ENCODE measurements at regions not wholly inside any gene's neighbourhood (a gene's known extent, or its start where the extent isn't known, plus 50 kb on each side); places are given as distances from the start of the nearest gene placed in this dataset.

- peak in 1 of 10 donors; percentile 9 for DNase-seq
- intact Hi-C loops (cut with DNase I) = no loop called here
These were observed 369.1 kb downstream of the EIPR1 start for GRCh38 chr2:3008561-3008960.

GRCh38 chr2:3007135-3007534, 370.5 kb downstream of the EIPR1 start:
- peak in 1 of 10 donors; percentile 8 for DNase-seq
- intact Hi-C loops (cut with DNase I) = no loop called here

- intact Hi-C loops (cut with DNase I) = no loop called here
- DNase-seq = peak in 1 of 10 donors; percentile 63
These were observed 371.6 kb downstream of the EIPR1 start for GRCh38 chr2:3005859-3006501.

GRCh38 chr2:3001615-3002560, 375.7 kb downstream of the EIPR1 start:
- peak in 1 of 10 donors; percentile 20 for DNase-seq
- intact Hi-C loops (cut with DNase I) = loop anchor here (1.0 kb wide), 1 partner anchor 301 kb away; no protein-coding TSS in a partner anchor

GRCh38 chr2:3000968-3001367, 376.6 kb downstream of the EIPR1 start:
- DNase-seq = no peak
- intact Hi-C loops (cut with DNase I) = loop anchor here (1.0 kb wide), 1 partner anchor 302 kb away; no protein-coding TSS in a partner anchor

GRCh38 chr2:3000125-3000524, 377.5 kb downstream of the EIPR1 start:
- intact Hi-C loops (cut with DNase I) = no loop called here
- no peak for DNase-seq

- no peak for DNase-seq
- intact Hi-C loops (cut with DNase I) = no loop called here
These were observed 378.6 kb downstream of the EIPR1 start for GRCh38 chr2:2998971-2999370.

- intact Hi-C loops (cut with DNase I) = no loop called here
- DNase-seq = no peak
These were observed 384.4 kb downstream of the EIPR1 start for GRCh38 chr2:2993172-2993692.

- DNase-seq = no peak
- intact Hi-C loops (cut with DNase I) = no loop called here
These were observed 385.0 kb downstream of the EIPR1 start for GRCh38 chr2:2992634-2993033.

- no peak for DNase-seq
- intact Hi-C loops (cut with DNase I) = no loop called here
These were observed 392.6 kb downstream of the EIPR1 start for GRCh38 chr2:2985020-2985419.

- intact Hi-C loops (cut with DNase I) = no loop called here
- DNase-seq = no peak
These were observed 396.6 kb downstream of the EIPR1 start for GRCh38 chr2:2981000-2981399.

GRCh38 chr2:2974982-2975381, 402.6 kb downstream of the EIPR1 start:
- no peak for DNase-seq
- intact Hi-C loops (cut with DNase I) = no loop called here

GRCh38 chr2:2960441-2961133, 417.0 kb downstream of the EIPR1 start:
- intact Hi-C loops (cut with DNase I) = no loop called here
- DNase-seq = no peak

- DNase-seq = peak in 1 of 10 donors; percentile 74
- intact Hi-C loops (cut with DNase I) = no loop called here
These were observed 427.1 kb downstream of the EIPR1 start for GRCh38 chr2:2950403-2950952.

- intact Hi-C loops (cut with DNase I) = no loop called here
- no peak for DNase-seq
These were observed 430.2 kb downstream of the EIPR1 start for GRCh38 chr2:2947406-2947805.

GRCh38 chr2:2942906-2943305, 434.7 kb downstream of the EIPR1 start:
- no peak for DNase-seq
- intact Hi-C loops (cut with DNase I) = no loop called here

GRCh38 chr2:2942225-2942624, 435.4 kb downstream of the EIPR1 start:
- intact Hi-C loops (cut with DNase I) = no loop called here
- DNase-seq = peak in 1 of 10 donors; percentile 71

GRCh38 chr2:2941205-2941604, 436.4 kb downstream of the EIPR1 start:
- intact Hi-C loops (cut with DNase I) = no loop called here

GRCh38 chr2:2940702-2941101, 436.9 kb downstream of the EIPR1 start:
- intact Hi-C loops (cut with DNase I) = no loop called here

More at GRCh38 chr2:2941205-2941604, 436.4 kb downstream of the EIPR1 start:
- DNase-seq = no peak

GRCh38 chr2:2940061-2940460, 437.6 kb downstream of the EIPR1 start:
- no peak for DNase-seq
- intact Hi-C loops (cut with DNase I) = no loop called here

More at GRCh38 chr2:2940702-2941101, 436.9 kb downstream of the EIPR1 start:
- no peak for DNase-seq

Data from posterior cingulate gyrus (tissue), 11 donors.